HK-2 (cell line): ENCODE measurements at regions not wholly inside any gene's neighbourhood (a gene's known extent, or its start where the extent isn't known, plus 50 kb on each side); places are given as distances from the start of the nearest gene placed in this dataset.

Experiments used
- DNase-seq: peaks from one replicate; pipeline ENCODE4 v3.0.0-alpha.2; 2018; ENCODE audit not compliant: unreplicated experiment

DNA sequence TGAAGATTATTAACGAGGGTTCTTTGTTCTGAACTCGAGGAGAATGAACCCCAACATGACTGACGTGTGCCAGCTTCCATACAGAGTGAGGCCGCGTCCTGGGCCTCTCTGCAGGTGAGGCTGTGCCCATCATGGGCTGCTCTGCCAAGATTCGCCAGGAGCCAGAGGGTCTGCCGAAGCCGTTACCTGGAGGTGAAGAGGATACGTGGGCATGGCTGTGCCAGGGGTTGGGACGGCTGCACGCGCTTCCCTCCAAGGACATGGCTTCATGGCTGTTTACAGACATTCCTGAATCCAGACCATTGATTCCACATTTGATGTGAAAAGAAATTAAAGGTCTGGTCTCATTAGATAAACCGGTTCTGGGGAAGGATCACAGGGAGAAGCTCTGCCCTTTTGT, 211.4 kb upstream of the SALL3 start:
- DNase-seq, result no peak

DNA sequence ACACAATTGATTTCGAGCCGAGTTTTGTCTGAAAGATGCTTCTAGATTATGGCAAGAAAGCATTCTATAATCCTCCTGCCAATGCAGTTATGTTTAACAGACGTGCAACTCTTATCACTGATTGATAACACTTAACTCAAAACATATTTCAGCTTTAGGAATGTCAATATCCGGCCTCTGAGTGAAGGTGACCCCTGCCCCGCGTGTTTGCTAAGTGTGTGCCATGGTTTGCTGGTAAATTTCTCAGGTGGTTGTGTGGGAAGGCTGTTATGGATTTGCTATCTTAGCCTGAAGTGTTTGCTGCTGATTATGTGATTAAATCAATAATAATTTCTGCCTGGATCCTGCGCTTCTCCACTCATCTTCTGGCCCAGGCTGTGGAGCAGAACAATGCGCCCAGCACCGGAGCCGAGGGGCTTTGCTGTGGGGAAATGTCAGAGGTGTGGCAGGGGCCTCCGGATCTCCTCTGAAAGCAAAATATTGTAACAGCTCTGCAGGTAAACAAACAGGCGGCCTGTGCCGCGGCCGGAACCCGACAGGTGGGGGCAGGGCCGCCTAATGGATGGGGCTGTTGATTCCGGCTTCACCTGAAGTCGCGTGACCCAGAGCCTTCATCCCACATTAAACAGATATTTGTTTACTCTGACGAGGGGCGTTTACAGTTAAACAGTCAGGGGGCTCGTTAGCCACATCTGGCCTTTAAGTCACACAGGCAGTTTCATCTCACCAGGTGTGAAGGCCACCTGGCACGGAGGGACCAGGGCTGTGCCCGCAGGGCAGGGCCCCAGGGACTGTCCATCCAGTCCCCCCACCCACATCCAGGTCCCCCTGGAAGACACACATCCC, 210.7 kb upstream of the SALL3 start:
- DNase-seq, result no peak

DNA sequence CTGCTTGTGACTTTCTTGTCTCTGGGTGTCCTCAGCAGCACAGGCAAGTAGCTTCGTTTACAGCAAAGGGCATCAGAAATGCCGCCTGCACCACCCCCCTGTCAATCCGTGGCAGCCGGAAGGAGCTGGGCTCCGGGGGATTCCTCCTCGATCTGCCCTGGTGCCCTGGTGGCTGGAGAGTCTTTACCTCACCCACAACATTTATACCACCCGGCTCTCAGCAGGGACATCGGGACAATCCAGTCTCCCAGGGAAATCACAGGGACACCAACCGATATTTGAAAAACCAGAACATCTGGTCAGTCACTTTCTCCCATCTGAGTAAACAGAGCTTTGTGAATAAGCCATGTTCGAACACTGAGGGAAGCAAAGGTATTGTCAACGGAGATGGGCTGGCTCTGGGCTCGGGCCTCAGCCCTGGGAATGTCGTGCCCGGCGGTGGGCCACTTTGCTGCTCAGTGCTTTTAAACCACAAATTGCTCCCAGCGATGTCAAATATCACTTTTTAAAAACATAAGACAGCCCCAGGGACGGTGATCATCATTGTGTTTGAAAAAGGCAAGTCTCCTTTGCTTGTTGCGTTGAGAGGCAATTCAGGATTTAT, 210.0 kb upstream of the SALL3 start:
- no peak for DNase-seq

DNA sequence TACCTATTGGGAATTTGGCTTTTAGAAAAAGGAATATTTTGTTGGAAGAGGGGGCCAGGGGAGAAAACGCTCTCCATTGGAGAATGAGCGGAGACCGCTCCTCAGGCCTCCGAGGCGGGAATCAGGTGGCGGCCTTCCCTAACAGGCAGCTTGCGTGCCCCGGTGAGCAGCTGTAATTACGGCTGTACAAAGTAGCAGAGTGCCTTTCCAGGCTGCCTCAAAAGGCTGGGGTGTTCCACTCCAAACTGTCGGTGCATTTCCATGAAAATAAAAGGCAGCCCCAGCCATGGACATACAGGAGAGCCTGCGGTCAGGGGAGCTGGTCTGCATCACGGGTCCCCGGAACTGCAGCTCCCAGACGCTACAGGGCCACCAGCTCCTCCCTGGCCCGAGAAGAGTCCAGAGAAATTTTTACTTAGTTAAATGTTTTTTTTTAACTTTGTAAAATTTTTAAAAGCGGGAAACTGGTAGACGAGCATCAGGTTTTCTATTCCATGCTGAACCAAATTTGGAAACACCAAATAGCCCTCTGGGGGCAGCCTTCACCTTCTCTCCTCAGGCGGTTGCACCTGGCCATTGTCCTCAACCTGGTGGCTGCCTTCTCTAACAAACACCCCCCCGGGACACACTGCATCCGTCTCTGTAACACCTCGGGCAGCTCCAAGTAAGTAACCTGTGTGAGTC, 209.3 kb upstream of the SALL3 start:
- no peak for DNase-seq

DNA sequence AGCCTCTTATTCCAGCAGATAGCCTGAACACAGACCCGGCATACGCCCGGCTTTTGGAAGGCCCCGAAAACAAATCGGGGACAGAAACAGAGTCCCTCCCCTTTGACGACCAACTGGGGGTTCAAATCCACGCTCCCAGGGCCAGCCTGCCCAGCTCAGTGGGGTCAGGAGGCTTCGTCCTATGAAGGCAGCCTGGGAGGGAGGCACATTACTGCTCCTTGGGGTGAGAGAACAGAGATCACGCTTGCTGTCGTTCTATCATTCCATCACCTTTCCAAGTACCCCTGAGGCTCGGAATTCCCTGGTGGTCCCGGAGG, 208.8 kb upstream of the SALL3 start:
- no peak for DNase-seq

DNA sequence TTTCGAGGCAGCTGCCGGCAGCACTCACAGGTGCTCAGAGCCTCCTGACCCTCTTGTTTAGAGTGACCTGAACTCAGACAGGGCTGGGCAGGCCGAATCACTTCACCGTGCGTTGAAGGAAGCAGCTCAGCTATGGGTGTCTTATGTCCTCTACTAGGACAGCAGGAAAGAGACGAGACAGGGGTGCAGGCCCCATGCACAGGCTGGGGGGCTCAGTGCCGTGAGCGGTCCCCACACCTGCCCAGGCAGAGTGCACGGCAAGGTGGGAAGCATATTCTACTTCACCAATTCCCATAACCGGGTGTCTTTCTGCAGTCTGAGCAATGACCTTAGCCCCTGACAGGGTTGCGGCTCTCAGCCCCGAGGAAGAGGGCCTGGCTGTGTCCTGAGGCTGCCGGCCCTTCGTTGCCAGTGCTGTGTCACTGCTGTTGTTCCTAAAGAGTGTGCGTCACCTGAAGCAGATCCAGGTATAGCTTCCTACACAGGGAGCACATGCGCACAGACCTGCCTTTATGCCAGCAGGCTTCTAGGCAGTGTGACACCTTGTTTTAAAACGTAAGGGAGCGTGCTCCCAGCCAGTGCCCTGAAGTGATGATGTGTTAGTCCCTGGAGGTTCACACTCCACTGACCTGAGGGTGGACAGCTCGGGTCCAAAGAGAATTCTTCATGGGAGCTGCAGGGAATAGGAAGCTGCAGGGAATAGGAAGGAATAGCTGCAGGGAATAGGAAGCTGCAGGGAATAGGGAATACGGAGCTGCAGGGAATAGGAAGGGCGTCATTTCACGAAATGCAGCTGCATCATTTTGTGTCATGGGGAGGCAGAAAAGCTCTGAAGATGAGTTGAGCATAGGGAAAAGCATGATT, 207.9 kb upstream of the SALL3 start:
- DNase-seq, result no peak

DNA sequence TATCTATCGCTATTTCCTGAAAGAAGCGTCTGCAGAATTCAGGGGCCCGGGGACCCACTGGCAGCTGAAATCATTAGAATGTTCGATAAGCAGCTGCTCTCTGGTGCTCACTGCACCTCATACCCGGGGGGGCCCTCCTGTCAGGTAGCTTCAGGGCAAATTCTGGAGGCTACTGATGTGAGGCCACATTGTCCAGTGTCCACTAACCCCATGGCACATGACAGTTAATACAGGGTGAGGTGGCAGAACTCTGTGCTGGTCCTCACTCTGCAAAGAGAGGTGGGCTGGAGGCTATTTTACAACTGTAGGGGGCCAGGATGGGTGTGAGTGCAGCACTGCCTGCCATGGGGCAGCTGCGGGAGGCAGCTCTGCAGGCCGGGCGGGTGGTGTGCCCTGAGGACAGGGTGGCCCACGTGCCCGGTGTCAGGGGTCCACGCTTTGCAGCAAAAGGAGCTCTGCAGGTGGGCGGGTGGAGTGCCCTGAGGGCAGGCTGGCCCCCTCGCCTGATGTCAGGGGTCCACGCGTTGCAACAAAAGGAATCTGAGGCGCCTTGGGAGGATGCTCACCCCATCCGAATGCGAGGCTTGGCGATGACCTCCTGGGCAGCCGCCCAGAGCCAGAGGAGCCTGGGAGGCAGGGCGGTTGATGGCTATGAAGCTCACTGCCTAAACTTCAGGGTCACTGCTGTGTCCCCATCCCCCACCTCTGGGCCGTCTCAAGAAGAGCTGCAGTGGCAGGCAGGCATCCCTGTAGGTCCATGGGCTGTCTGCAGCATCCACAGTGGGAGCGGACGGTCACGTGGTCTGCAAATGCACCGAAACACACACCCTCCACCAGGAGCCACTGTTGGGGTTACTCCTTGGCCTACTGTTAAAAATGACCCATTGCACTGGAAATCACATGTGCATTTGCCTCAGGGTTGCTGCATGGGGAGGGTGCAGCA, 207.0 kb upstream of the SALL3 start:
- no peak for DNase-seq

DNA sequence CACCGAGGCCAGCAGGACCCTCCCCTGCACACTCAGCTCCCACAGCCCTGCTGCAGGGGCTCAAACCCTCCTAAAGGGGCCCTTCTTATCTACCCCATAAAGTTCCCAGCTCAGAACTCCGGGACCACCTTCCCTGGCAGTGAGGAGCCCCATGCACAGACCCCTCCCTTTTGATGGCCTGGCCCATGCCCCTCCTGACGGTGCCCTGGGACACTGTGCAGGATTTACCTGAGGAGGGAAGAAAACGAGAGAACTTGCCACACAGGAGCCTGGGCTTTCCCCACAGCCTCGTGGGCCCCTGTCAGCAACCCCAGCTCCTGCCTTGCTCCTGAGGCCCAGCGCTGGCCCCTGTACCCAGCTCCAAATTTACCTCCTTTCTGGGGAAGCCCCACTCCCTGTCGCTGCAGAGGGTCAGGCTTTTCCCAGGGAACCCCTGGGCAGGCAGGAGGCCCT, 206.3 kb upstream of the SALL3 start:
- DNase-seq, result no peak

DNA sequence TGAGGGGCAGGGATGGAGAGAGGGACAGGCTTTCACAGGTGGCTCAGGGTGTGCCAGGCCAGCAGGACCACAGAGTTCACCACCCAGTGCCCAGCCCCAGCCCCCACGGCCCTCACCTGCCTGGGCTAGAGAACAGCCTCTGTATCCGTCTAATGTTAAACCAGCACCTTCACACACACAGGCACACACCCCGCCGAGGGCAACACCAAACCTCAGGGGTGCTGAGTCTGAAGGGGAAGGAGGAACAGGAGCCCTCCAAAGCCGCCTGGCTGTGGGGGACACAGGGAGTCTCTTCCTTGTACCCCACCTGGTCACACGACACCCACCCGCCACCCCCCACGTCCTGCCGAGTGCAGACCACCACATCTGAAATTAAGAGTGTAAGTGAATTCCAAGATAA, 205.8 kb upstream of the SALL3 start:
- DNase-seq, result no peak

DNA sequence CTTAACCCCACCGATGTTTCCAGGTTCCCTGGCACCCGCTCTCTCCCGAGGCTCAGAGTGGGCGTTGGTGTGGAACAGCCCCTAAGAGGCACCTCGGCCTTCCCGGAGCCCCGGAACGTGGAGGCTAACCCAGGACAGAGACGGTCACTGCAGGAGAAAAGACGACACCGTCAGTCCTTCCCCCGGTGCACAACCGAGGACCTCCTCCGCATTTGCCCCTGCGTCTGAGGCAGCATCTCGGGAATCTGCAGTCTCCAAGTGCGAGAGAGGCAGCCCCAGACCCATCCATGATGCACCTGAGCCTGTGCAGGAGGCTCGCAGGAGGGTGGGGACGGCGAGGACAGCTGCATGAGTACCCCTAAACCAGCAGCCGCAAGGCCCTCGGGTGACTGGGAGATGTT, 204.9 kb upstream of the SALL3 start:
- no peak for DNase-seq

DNA sequence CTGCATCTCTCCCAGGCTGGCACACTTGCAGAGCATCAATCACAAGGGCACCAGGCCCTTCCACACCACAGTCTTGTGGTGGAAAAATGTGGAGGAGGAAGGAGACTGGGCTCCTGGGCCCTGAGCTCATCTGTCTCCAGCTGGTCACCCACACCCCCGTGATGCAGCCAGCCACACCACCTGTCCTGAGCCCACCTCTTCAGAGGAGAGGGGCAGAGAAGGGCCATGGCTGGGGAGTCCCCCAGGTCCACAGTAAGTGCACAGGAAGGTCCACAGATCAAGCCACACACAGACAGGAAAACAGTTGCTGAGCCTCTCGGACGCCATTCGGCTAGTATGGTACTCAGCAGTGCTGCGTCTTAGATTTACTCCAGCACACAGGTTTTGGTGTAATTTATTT, 203.5 kb upstream of the SALL3 start:
- DNase-seq, result no peak

DNA sequence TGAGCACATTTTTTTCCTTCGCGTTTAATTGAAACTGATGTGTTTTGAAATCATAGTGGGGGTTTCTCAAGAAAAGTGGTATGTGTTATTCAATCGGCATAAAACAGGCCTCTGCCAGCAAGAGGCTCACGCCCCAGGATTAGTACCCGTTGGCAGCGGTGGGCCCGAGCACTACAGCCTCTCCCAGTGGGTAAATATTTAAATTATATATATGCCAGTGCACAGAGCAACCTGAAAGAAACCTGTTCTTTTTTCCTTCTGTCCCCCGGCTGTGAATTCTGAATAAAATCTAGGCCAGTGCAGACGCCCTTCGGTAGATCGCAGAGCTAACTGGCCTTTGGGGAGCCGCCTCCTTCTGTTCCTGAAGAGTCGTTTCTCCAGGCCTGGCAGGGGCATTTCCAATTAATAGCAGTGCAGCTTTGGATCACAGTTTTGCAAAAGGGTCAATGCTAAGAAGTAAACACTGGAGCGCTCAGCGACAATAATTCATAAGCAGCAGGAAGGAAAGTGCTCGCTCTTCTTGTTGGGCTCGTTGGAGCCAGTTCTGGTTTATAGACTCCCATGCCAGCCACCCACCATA, 202.8 kb upstream of the SALL3 start:
- no peak for DNase-seq

DNA sequence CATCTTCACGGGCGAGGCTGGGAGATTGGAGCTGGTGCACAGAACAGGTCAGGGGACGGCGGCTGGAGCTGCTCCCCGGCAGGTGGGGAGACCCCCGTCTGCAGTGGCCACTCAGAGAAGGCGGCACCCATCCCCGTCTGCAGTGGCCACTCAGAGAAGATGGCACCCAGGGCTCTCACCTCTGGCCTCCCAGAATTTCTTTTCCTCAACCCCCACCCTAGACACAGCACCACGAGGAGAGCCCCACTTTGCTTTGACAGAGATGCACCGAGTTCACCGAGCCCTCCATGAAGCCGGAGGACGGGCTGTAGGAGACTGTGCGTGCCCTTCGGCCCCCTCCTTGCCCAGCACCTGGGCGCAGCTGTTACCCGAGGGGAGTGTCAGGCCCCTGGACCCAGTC, 201.6 kb upstream of the SALL3 start:
- no peak for DNase-seq

DNA sequence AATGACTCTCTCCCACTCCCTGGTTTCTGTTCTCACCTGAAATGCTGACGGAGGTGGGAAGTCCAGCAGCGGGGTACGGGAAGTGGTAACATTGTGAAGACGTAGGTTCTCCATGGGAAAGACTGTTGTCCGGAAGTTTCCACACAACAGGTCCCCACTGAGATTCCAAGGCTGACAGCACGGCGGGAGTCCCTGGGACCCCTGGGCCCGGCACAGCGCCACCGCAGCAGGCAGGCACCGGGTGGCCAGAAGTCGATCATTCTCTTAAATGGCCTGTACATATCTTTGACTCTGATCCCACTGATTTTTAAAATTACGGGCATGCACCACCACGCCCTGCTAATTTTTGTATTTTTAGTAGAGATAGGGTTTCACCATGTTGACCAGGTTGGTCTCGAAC, 201.0 kb upstream of the SALL3 start:
- no peak for DNase-seq

DNA sequence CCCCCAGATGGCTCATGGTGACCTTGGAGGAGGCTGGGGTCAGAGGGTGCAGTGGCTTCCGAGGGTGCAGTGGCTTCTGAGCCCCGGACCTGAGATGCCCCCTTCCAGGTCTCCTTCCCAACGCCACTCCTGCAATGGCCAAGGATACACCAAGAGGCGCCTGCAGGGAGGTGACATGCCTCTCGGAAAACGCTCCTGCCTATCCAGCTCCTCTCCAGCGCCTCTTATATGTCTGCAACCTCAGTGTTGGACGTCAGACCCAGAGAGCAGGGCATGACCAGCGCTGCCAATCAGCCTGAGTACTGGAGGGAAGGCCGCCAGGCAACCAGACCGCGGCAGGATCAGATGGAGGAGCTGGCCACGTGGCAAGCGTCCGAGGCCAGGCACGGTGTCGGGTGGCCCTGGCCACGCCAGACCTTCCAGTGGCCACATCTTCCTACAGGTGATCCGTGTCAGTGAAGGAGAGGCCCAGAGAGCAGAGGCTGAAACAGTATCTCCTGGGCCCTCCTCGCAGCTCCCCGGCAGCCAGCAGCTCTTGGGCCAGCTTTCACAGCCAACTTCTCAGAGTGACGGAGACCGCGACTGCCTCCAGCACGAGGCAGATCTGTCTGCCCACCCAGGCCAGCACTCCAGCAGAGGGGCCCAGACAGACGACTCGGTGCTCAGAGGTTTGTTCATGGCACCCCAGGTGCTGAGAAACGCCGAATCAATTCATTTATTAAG, 199.5 kb upstream of the SALL3 start:
- no peak for DNase-seq

DNA sequence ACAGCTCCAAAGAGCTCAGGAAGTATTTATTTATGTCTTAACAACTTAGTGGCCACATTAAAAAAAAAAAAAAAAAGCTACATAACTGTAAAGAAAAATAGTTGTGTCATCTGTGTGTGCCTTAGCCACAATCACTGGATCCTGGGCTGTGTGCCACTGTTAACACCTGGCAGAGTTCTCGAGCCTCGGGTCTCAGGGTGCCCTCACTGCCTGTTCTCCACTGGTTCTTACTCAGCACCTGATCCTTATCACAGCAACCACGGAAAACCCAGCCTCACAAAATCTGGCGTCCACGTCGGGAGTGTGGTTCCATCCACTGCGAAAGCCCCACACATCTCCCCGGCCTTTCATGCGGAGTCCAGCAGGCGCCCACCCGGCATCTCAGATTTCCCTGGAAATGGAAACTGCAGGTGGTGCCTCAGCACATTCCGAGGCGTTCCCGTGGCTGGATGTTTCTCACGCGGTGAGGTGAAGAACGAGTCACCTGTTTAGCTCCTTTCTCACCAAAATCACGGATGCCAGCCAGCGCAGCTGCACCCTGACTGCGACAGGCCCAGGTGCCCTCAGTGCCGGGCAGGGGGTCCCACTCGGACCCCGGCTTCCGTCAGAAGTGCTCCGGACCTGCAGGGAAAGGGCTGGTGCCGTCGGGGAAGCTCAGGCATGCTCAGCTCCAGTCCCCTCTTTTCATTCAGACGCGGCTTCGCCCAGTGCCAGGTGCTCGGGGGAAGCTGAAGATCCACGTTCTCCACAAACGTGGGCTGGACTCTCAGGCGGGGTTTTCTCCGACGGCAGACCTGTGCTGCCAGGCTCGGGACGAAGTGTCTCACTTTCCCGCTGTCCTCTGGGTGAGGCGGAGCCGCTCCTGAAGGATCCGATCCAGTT, 198.7 kb upstream of the SALL3 start:
- DNase-seq, result no peak

DNA sequence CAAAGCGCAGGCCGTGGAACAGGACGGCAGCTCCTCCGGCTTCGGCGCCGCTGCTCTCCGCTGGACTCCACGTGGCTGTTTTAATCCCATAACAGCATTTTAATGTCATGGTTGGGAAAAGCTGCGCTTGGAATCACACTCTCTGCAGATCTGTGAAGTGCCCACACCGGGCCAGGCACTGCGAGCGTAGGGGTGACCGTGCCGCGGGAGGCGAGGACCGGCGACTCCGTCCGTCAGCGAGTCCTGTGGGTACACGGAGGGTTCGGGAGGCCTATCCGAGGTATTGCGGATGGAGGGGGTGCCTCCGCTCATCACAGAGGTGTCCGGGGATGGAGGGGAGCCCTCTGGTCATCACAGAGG, 198.0 kb upstream of the SALL3 start:
- no peak for DNase-seq

DNA sequence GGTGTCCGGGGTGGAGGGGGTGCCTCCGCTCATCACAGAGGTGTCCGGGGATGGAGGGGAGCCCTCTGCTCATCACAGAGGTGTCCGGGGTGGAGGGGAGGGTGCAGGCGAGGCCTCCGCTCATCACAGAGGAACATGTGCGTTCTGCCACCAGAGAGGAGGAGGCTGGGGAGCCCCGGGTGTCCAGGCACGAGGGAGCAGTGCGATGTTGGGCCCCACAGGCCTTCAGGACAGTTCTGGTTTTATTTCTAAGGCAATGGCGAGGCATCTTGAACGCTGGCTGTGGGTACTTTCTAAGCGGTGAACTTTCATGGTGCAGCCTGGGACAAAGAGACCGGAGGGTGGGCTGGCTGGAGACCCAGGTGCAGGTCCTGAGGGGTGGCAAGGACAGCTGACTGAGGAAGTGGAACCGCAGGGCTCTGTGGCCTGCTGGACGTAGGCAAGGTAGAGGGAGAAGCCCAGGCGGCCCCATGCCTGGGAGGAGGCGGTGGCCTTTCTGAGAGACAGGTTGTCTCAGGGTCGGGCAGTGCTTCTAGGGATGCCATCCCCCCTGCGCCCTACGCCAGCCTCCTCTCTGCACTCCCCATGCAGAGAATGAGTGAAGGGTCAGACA, 196.6 kb upstream of the SALL3 start:
- DNase-seq, result no peak

DNA sequence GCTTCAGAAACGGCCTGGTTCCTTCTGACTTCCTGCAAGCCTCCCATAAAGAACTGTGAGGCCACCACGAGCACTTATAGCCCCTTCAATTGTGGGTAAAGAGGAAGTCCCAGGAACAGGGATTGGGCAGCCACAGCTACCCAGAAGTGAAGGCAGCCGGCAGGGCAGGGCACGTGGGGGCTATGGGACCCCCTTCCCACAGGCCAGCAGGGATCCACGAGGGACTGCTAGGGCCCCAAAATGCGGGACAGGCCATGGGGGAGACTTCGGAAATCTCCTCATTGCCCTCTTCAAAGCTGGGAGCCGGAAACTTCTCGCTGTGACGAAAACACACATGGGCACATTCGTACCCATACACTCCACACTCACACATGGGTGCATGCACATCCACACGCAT, 196.1 kb upstream of the SALL3 start:
- DNase-seq, result no peak
